Upper lobe of right lung (tissue), 1 donor: ENCODE measurements at regions not wholly inside any gene's neighbourhood (a gene's known extent, or its start where the extent isn't known, plus 50 kb on each side); places are given as distances from the start of the nearest gene placed in this dataset.

Experiments used
- ATAC-seq: fragments of 200-7000 bp; cut with Tn5 transposase; one replicate; pipeline ENCODE4 v1.9.1; 2020; ENCODE audit warnings: mild to moderate bottlenecking, moderate library complexity
- DNase-seq: peaks from one replicate; pipeline ENCODE4 v3.0.0-alpha.2; 2020
- H3K27ac ChIP-seq: fragments of 200-600 bp; one replicate; pipeline ENCODE4 v1.8.0; 2022
- H3K27me3 ChIP-seq: fragments of 200-600 bp; one replicate; pipeline ENCODE4 v1.8.0; 2022; ENCODE audit warnings: mild to moderate bottlenecking
- H3K36me3 ChIP-seq: fragments of 200-600 bp; one replicate; pipeline ENCODE4 v1.8.0; 2022
- H3K4me1 ChIP-seq: fragments of 200-600 bp; one replicate; pipeline ENCODE4 v1.8.0; 2022
- H3K4me3 ChIP-seq: fragments of 200-600 bp; one replicate; pipeline ENCODE4 v1.8.0; 2022; ENCODE audit warnings: mild to moderate bottlenecking
- H3K9me3 ChIP-seq: fragments of 200-600 bp; one replicate; pipeline ENCODE4 v1.8.0; 2022
- intact Hi-C: fragments of 100-400 bp; cut with DNase I; formaldehyde crosslinking; loops from one replicate; pipeline ENCODE4 v1.11.0; 2022
- TF ChIP-seq, protein P1 (sequence below): fragments of 200-600 bp; IDR thresholded peaks from one replicate; pipeline ENCODE4 v1.8.0; 2022; ENCODE audit warnings: antibody characterized with exemption
- donor health status: DM: no; HTN: yes; CAD: no; lungs with severe emphysema.

DNA sequence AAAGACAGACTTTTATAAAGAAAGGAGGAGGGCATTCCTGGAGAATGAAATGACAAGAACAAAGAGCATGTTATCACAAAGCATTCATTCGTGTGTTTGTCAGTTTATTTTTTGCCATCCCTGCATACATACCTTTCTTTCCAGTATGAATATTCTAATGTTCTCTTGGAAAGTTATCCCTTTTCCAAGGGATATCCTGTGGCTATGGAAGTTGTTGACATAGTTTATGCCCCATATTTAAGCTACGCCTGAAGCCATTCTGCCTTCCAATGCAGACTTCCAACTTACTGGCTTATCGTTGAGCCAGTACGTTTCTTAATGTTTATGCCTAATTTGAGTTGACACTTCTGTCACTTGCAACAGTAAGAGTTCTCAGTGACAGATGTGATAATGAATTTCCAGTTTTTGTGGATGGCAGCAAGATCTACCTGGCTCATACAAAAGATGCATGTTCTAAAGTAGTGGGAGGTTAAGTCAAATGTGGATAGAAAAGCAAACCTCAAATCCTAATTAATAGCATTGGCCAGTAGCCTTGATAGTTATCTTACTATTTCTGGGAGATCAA lies 133.3 kb upstream of the ANO3 start:
- TF ChIP-seq, protein P1, sequence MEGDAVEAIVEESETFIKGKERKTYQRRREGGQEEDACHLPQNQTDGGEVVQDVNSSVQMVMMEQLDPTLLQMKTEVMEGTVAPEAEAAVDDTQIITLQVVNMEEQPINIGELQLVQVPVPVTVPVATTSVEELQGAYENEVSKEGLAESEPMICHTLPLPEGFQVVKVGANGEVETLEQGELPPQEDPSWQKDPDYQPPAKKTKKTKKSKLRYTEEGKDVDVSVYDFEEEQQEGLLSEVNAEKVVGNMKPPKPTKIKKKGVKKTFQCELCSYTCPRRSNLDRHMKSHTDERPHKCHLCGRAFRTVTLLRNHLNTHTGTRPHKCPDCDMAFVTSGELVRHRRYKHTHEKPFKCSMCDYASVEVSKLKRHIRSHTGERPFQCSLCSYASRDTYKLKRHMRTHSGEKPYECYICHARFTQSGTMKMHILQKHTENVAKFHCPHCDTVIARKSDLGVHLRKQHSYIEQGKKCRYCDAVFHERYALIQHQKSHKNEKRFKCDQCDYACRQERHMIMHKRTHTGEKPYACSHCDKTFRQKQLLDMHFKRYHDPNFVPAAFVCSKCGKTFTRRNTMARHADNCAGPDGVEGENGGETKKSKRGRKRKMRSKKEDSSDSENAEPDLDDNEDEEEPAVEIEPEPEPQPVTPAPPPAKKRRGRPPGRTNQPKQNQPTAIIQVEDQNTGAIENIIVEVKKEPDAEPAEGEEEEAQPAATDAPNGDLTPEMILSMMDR, result no peak
- Histone ChIP-seq H3K4me3 (no peak overlapping the region), H3K4me1 (no peaks in the 10 kb centered on the region), H3K27me3 (no peaks in the 10 kb centered on the region), H3K9me3 (no peaks in the 10 kb centered on the region), H3K36me3 (no peaks in the 10 kb centered on the region), H3K27ac (no peak overlapping the region)
- intact Hi-C loops, result no loop called here
- no peak for DNase-seq
- ATAC-seq, result no peak

DNA sequence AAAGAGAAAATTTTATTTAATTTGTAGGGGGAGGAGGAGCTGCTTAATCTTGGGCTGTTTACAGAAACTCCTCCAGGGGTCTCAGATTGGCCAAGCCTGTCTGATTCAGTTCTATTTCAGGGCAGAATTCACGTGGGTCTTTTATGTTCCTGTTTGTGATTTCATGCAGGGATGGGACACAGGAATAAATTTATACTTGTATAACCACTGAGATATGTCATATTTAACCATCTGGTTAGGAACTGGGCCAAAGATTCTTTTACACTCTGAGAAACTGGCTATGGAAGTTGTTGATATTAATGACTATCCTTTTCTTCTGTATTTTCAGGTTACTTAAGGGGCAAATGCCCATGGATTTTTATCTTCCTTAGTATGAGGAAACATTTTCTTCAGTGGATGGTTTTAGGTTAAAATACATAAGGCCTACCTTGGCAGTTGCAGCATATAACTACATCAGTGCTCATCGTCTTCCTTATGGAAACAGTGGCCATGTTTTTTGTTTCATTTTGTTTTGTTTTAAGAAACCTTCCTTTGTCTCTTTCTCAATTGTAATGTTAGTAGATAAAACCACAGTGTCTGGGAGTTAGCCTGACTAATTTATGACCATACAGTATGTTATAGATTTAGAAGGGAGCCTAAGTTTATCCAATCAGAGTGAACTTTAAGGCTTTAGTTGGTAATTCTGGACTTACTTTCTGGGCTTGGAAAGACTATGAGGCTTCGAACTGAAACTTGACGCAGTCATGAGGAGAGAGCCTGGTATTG lies 132.4 kb upstream of the ANO3 start:
- intact Hi-C loops, result no loop called here
- no peak for ATAC-seq
- H3K9me3 ChIP-seq, result no peaks in the 10 kb centered on the region
- H3K4me1 ChIP-seq, result no peaks in the 10 kb centered on the region
- H3K4me3 ChIP-seq, result no peak overlapping the region
- no peak for DNase-seq
- H3K27me3 ChIP-seq, result no peaks in the 10 kb centered on the region
- TF ChIP-seq, protein P1, result no peak
- H3K27ac ChIP-seq, result no peak overlapping the region
- H3K36me3 ChIP-seq, result no peaks in the 10 kb centered on the region

GRCh38 chr11:26201411-26201810 lies 130.5 kb upstream of the ANO3 start:
- intact Hi-C loops, result no loop called here
- Histone ChIP-seq H3K27me3 (no peaks in the 10 kb centered on the region), H3K36me3 (no peaks in the 10 kb centered on the region), H3K27ac (no peak overlapping the region), H3K4me1 (no peaks in the 10 kb centered on the region), H3K9me3 (no peaks in the 10 kb centered on the region), H3K4me3 (no peak overlapping the region)
- TF ChIP-seq, protein P1, result no peak
- no peak for DNase-seq
- no peak for ATAC-seq

- no peak overlapping the region for H3K27ac ChIP-seq
- no peaks in the 10 kb centered on the region for H3K9me3 ChIP-seq
- TF ChIP-seq, protein P1, result no peak
- no peaks in the 10 kb centered on the region for H3K4me1 ChIP-seq
- H3K4me3 ChIP-seq, result no peak overlapping the region
- ATAC-seq, result no peak
- H3K27me3 ChIP-seq, result no peaks in the 10 kb centered on the region
- no peaks in the 10 kb centered on the region for H3K36me3 ChIP-seq
- intact Hi-C loops, result no loop called here
- no peak for DNase-seq
Observed at GRCh38 chr11:26202754-26203153, 129.2 kb upstream of the ANO3 start.

- no peaks in the 10 kb centered on the region for H3K27me3 ChIP-seq
- no peaks in the 10 kb centered on the region for H3K9me3 ChIP-seq
- no peaks in the 10 kb centered on the region for H3K4me1 ChIP-seq
- intact Hi-C loops, result no loop called here
- ATAC-seq (peak; percentile 94), DNase-seq (no peak)
- no peaks in the 10 kb centered on the region for H3K36me3 ChIP-seq
- TF ChIP-seq, protein P1, result no peak
- H3K4me3 ChIP-seq, result no peak overlapping the region
- H3K27ac ChIP-seq, result no peak overlapping the region
Observed at GRCh38 chr11:26204101-26204500, 127.8 kb upstream of the ANO3 start.
